ENCODE measurements at regions not wholly inside any gene's neighbourhood (a gene's known extent, or its start where the extent isn't known, plus 50 kb on each side); places are given as distances from the start of the nearest gene placed in this dataset.
"Not testable (repeated sequence)": the region's sequence is repeated elsewhere in the genome, so short reads cannot be mapped to it uniquely, and the experiment has no call there.

DNA sequence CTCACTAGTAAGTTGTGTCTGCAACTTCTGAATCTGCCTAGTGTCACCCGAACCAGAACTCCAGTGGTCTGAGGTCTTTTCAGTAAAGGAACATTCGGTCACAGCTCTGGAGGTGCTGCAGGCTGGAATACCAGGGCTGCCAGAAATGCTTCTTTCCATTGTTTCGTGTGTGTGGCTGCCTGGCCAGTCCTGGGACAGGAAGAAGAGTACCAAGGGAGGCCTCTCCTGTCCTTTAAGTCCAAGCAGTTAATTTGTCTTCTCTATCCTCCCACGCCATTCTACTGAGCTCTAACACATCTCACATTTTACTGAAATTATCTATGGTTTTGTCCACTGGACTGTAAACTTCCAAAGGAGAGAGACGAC lies 196.0 kb downstream of the LNPK start:
- H3K4me3 ChIP-seq (ENCODE audit: low read depth, low read length): no peak overlapping the region
- TF ChIP-seq, protein P1, sequence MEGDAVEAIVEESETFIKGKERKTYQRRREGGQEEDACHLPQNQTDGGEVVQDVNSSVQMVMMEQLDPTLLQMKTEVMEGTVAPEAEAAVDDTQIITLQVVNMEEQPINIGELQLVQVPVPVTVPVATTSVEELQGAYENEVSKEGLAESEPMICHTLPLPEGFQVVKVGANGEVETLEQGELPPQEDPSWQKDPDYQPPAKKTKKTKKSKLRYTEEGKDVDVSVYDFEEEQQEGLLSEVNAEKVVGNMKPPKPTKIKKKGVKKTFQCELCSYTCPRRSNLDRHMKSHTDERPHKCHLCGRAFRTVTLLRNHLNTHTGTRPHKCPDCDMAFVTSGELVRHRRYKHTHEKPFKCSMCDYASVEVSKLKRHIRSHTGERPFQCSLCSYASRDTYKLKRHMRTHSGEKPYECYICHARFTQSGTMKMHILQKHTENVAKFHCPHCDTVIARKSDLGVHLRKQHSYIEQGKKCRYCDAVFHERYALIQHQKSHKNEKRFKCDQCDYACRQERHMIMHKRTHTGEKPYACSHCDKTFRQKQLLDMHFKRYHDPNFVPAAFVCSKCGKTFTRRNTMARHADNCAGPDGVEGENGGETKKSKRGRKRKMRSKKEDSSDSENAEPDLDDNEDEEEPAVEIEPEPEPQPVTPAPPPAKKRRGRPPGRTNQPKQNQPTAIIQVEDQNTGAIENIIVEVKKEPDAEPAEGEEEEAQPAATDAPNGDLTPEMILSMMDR (IDR thresholded peaks at IDR 0.05; ENCODE audit: low read depth, low read length): no peak

DNA sequence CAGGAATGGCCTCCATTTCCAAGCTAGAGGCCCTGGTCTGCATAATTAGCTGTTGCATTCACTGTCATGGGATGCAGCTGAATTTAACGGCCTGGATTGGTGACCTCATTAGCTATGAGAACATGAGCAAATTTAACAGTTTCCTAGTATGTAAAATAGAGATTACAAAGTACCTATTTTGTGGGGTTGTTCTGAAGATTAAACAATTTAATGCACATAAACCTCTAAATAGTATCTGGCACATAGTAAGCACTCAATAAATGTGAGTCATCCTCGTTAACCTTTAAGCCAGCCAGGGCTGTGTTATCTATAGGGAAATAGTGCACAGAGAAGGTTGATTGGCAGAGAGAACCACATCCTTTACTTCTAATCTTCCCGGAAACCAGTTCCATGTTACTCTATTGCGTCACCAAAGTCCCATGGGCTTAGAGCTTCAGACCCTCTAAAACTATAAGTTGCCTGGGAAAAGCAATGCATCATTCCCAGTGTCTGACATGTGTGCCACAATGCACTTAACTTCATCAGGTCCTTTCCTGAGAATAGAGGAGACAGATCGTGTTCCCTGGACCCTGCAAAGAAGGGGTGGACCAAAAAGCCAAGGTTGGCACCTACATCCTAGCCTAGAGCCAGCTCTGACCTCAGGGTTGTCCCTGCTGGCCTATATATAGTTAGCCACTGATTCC lies 196.5 kb downstream of the LNPK start:
- H3K4me3 ChIP-seq (ENCODE audit: low read depth, low read length): no peak overlapping the region
- TF ChIP-seq, protein P1 (IDR thresholded peaks at IDR 0.05; ENCODE audit: low read depth, low read length): no peak

DNA sequence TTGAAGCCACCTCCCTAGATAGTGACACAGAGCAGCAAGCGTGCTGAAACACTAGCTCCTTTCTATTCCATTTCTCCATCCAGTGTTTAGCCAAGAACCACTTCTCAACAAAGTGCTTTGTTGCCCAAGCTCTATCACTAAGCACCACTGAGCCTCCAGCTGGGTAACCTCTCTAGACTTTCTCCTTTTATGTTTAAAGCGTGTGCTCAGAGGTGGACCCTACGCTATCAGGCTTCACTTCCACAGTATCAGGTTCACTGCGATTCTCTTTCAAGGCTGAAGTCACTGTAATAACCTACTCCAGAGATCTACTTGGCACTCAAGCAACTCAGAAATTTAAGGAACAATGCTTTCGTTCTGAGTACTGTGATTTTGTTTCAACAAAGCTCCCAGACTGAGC lies 197.9 kb downstream of the LNPK start:
- no peak overlapping the region for H3K4me3 ChIP-seq (ENCODE audit: low read depth, low read length)
- TF ChIP-seq, protein P1 (IDR thresholded peaks at IDR 0.05; ENCODE audit: low read depth, low read length): no peak

DNA sequence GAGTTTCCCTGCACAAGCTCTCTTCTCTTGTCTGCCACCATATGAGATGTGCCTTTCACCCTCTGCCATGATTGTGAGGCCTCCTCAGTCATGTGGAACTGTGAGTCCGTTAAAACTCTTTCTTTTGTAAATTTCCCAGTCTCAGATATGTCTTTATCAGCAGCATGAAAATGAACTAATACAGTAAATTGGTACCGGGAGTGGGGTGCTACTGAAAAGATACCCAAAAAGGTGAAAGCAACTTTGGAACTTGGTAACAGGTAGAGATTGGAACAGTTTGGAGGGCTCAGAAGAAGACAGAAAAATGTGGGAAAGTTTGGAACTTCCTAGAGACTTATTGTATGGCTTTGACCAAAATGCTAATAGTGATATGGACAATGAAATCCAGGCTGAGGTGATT lies 205.6 kb downstream of the LNPK start:
- H3K4me3 ChIP-seq (ENCODE audit: low read depth, low read length): not testable (repeated sequence)

DNA sequence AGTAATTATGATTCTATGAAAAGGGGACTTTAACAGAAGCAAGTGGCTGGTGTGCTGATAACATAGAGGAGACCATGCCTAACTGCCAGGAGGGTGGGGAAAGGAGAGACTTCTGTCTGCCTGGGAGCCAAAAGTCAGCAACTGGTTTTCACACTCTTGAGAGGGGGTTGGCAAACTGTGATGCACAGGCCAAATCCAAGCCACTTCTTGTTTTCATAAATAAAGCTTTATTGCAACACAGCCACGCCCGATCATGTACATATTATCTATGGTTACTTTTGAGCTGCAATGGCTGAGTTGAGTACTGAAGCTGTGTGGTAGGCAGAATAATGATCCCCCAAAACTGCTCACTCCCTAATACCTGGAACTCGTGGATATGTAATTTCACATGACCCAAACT lies 208.4 kb downstream of the LNPK start:
- TF ChIP-seq, protein P1 (IDR thresholded peaks at IDR 0.05; ENCODE audit: low read depth, low read length): no peak
- no peak overlapping the region for H3K4me3 ChIP-seq (ENCODE audit: low read depth, low read length)

DNA sequence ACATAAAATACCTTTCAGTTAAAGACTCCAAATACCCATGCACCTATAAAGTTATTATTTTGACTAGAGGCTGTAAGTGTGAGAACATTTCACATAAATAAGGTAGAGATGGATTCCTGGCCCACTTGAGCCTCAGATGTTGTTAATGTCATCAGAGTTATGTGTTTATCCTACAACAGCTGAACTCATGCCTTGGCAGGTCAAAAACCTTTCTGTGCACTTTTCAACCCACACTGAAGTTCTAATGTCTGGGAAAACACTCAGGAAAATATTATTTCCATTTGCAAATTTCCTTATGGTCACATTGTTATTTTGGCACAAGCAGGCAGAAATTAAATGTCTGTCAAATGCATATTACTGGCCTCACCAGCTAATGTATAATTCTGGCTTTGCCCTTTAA lies 209.2 kb downstream of the LNPK start:
- TF ChIP-seq, protein P1 (IDR thresholded peaks at IDR 0.05; ENCODE audit: low read depth, low read length): no peak
- H3K4me3 ChIP-seq (ENCODE audit: low read depth, low read length): no peak overlapping the region

DNA sequence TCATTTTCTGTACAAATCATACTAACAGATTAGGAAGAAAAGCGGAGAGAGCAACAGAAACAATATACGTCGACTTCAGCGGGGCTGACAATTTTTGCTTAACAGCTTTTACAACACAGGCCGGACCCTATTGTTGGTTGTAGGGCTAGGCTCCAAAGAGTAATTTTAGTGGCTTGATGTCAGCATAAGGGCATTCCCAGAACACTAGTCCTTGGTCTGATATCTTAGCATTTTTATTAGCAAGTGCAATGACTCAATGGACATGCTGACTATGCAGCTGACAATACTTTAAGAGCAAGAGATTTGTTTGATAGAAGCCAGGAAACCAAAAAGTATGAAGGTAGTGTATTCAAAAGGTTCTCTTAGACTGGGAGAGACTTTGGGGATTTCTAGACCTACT lies 209.9 kb downstream of the LNPK start:
- TF ChIP-seq, protein P1 (IDR thresholded peaks at IDR 0.05; ENCODE audit: low read depth, low read length): no peak

More for the DNA sequence above, 209.9 kb downstream of the LNPK start:
- H3K4me3 ChIP-seq (ENCODE audit: low read depth, low read length): no peak overlapping the region
